K562 (cell line): ENCODE measurements at regions not wholly inside any gene's neighbourhood (a gene's known extent, or its start where the extent isn't known, plus 50 kb on each side); places are given as distances from the start of the nearest gene placed in this dataset.

ENCODE experiments used
- ASH1L ChIP-seq: fragments of 450-650 bp; IDR thresholded peaks from 2 replicates; pipeline ENCODE4 v1.6.1; 2018; ENCODE audit warnings: borderline replicate concordance, mild to moderate bottlenecking, low read depth; ENCODE audit not compliant: partially characterized antibody
- FUS ChIP-seq: fragments of 200-400 bp; formaldehyde crosslinking; optimal IDR thresholded peaks from 2 replicates; pipeline ENCODE3; 2017; ENCODE audit warnings: low read depth, low read length
- KLF13 ChIP-seq: fragments of 450-650 bp; IDR thresholded peaks from 2 replicates; pipeline ENCODE4 v1.6.1; 2016; ENCODE audit warnings: missing genetic modification characterization, low read depth, mild to moderate bottlenecking, missing compliant biosample characterization, moderate library complexity, borderline replicate concordance
- PCBP1 ChIP-seq: fragments of 200-400 bp; formaldehyde crosslinking; IDR thresholded peaks from 2 replicates; pipeline ENCODE4 v1.6.1; 2018; ENCODE audit warnings: mild to moderate bottlenecking, low read depth, low read length; ENCODE audit not compliant: poor library complexity, severe bottlenecking
- SAP30 ChIP-seq: fragments of 200-600 bp; sonication (generic); IDR thresholded peaks from 2 replicates; pipeline ENCODE4 v1.6.1; 2012; ENCODE audit warnings: borderline replicate concordance, low read depth, mild to moderate bottlenecking, moderate library complexity, low read length, control low read depth, inconsistent platforms; ENCODE audit not compliant: insufficient read depth, poor library complexity, severe bottlenecking
- TAL1 ChIP-seq: fragments of 450-650 bp; IDR thresholded peaks from 2 replicates; pipeline ENCODE4 v1.6.1; 2016; ENCODE audit warnings: mild to moderate bottlenecking
- ZNF318 ChIP-seq, 2 experiments: fragments of 450-650 bp; IDR thresholded peaks; 2 replicates each; pipeline ENCODE4 v1.6.1; 2016; ENCODE audit warnings: mild to moderate bottlenecking in 2 of 2, borderline replicate concordance in 1 of 2, low read depth in 1 of 2, moderate library complexity in 1 of 2

- TF ChIP-seq ZNF318 (IDR thresholded peaks at IDR 0.05; ENCODE audit: borderline replicate concordance in 1 of 2, low read depth in 1 of 2) = no peak
- no peak for TF ChIP-seq SAP30
- TF ChIP-seq FUS = no peak
- TF ChIP-seq PCBP1 = no peak
- no peak for TF ChIP-seq KLF13
- TF ChIP-seq TAL1 = no peak
- TF ChIP-seq ASH1L = no peak
Measured at GRCh38 chr3:115553796-115554486, 69.4 kb upstream of the GAP43 start (continued).
